SK-N-SH treated with all-trans-retinoic acid at 6 μM for 48 hours (cell line): ENCODE measurements at regions not wholly inside any gene's neighbourhood (a gene's known extent, or its start where the extent isn't known, plus 50 kb on each side); places are given as distances from the start of the nearest gene placed in this dataset.

Experiments used
- ATAC-seq: fragments of 200-7000 bp; cut with Tn5 transposase; 3 replicates; pipeline ENCODE4 v1.9.1; 2020; ENCODE audit warnings: mild to moderate bottlenecking, moderate library complexity
- ARNTL ChIP-seq: fragments of 450-650 bp; formaldehyde crosslinking; IDR thresholded peaks from 2 replicates; pipeline ENCODE4 v1.5.0; 2020; ENCODE audit warnings: low read depth, mild to moderate bottlenecking, moderate library complexity, borderline replicate concordance
- BACH2 ChIP-seq: fragments of 250-450 bp; sonication (Bioruptor Pico); IDR thresholded peaks from 2 replicates; pipeline ENCODE4 v1.9.0; 2021; ENCODE audit warnings: mild to moderate bottlenecking, borderline replicate concordance
- CREB5 ChIP-seq: fragments of 250-450 bp; sonication (Bioruptor Pico); IDR thresholded peaks from 2 replicates; pipeline ENCODE4 v1.5.1; 2020; ENCODE audit warnings: low read depth, mild to moderate bottlenecking, moderate library complexity
- CSDC2 ChIP-seq: fragments of 250-450 bp; sonication (Bioruptor Pico); IDR thresholded peaks from 2 replicates; pipeline ENCODE4 v1.5.0; 2020; ENCODE audit warnings: mild to moderate bottlenecking, moderate library complexity
- CSRNP3 ChIP-seq: fragments of 250-450 bp; sonication (Bioruptor Pico); IDR thresholded peaks from 2 replicates; pipeline ENCODE4 v1.5.1; 2021; ENCODE audit warnings: mild to moderate bottlenecking, moderate library complexity
- GLIS3 ChIP-seq: fragments of 250-450 bp; sonication (Bioruptor Pico); IDR thresholded peaks from 2 replicates; pipeline ENCODE4 v1.5.0; 2020; ENCODE audit warnings: mild to moderate bottlenecking, moderate library complexity
- ISL1 ChIP-seq: fragments of 250-450 bp; sonication (Bioruptor Pico); IDR thresholded peaks from 2 replicates; pipeline ENCODE4 v2.1.2; 2022; ENCODE audit warnings: mild to moderate bottlenecking, moderate library complexity
- OSR1 ChIP-seq: fragments of 250-450 bp; sonication (Bioruptor Pico); IDR thresholded peaks from 2 replicates; pipeline ENCODE4 v1.8.0; 2022; ENCODE audit warnings: moderate library complexity, mild to moderate bottlenecking, inconsistent platforms
- PATZ1 ChIP-seq: fragments of 250-450 bp; sonication (Bioruptor Pico); IDR thresholded peaks from 2 replicates; pipeline ENCODE4 v1.8.0; 2020; ENCODE audit warnings: mild to moderate bottlenecking, moderate library complexity, borderline replicate concordance
- POU6F1 ChIP-seq: fragments of 250-450 bp; sonication (Bioruptor Pico); IDR thresholded peaks from 2 replicates; pipeline ENCODE4 v1.8.0; 2021; ENCODE audit warnings: low read depth, mild to moderate bottlenecking, moderate library complexity, borderline replicate concordance
- PPARA ChIP-seq: fragments of 250-450 bp; sonication (Bioruptor Pico); IDR thresholded peaks from 2 replicates; pipeline ENCODE4 v1.5.0; 2020; ENCODE audit warnings: mild to moderate bottlenecking, borderline replicate concordance
- RARB ChIP-seq: fragments of 250-450 bp; sonication (Bioruptor Pico); IDR thresholded peaks from 2 replicates; pipeline ENCODE4 v1.8.0; 2021; ENCODE audit warnings: mild to moderate bottlenecking, moderate library complexity
- SNAI2 ChIP-seq: fragments of 250-450 bp; sonication (Bioruptor Pico); IDR thresholded peaks from 2 replicates; pipeline ENCODE4 v1.5.0; 2020; ENCODE audit warnings: mild to moderate bottlenecking, moderate library complexity
- TCF4 ChIP-seq: fragments of 250-450 bp; sonication (Bioruptor Pico); IDR thresholded peaks from 2 replicates; pipeline ENCODE4 v1.8.0; 2021; ENCODE audit warnings: mild to moderate bottlenecking, moderate library complexity, borderline replicate concordance
- TOX ChIP-seq: fragments of 250-450 bp; sonication (Bioruptor Pico); IDR thresholded peaks from 2 replicates; pipeline ENCODE4 v1.8.0; 2021; ENCODE audit warnings: mild to moderate bottlenecking, moderate library complexity, borderline replicate concordance
- TSHZ2 ChIP-seq: fragments of 250-450 bp; sonication (Bioruptor Pico); IDR thresholded peaks from 2 replicates; pipeline ENCODE4 v1.5.0; 2020; ENCODE audit warnings: mild to moderate bottlenecking, moderate library complexity
- ZFP3 ChIP-seq: fragments of 250-450 bp; sonication (Bioruptor Pico); IDR thresholded peaks from 2 replicates; pipeline ENCODE4 v1.5.0; 2020; ENCODE audit warnings: mild to moderate bottlenecking, moderate library complexity
- ZNF565 ChIP-seq: fragments of 450-650 bp; formaldehyde crosslinking; conservative IDR thresholded peaks from 2 replicates; pipeline ENCODE4 v1.5.0; 2020; ENCODE audit warnings: low read depth, mild to moderate bottlenecking, moderate library complexity
- ZNF70 ChIP-seq: fragments of 450-650 bp; formaldehyde crosslinking; IDR thresholded peaks from 2 replicates; pipeline ENCODE4 v1.5.0; 2020; ENCODE audit warnings: mild to moderate bottlenecking, moderate library complexity
- ZNF8 ChIP-seq: fragments of 450-650 bp; formaldehyde crosslinking; IDR thresholded peaks from 2 replicates; pipeline ENCODE4 v1.5.0; 2020; ENCODE audit warnings: mild to moderate bottlenecking, moderate library complexity

GRCh38 chr1:70528590-70529333, 117.7 kb downstream of the CTH start:
- TF ChIP-seq POU6F1 (no peak), PPARA (CRISPR knock-in tag) (no peak), TOX (CRISPR knock-in tag) (no peak), TSHZ2 (CRISPR knock-in tag) (no peak), CREB5 (CRISPR knock-in tag) (no peak), ISL1 (CRISPR knock-in tag) (no peak), CSDC2 (no peak), OSR1 (CRISPR knock-in tag) (no peak), SNAI2 (no peak), ZNF565 (CRISPR knock-in tag) (no peak), ZNF8 (CRISPR knock-in tag) (no peak), RARB (no peak), CSRNP3 (CRISPR knock-in tag) (no peak), ZFP3 (CRISPR knock-in tag) (no peak), TCF4 (CRISPR knock-in tag) (no peak)
- peak; percentile 99 for ATAC-seq

GRCh38 chr1:70536708-70537366, 125.8 kb downstream of the CTH start:
- TF ChIP-seq CREB5 (CRISPR knock-in tag) = no peak
- TF ChIP-seq TCF4 (CRISPR knock-in tag) = no peak
- no peak for TF ChIP-seq ZNF70 (CRISPR knock-in tag)
- no peak for TF ChIP-seq SNAI2
- TF ChIP-seq PATZ1 (CRISPR knock-in tag) = no peak
- no peak for TF ChIP-seq POU6F1
- TF ChIP-seq BACH2 = no peak
- TF ChIP-seq ZFP3 (CRISPR knock-in tag) = no peak
- TF ChIP-seq TOX (CRISPR knock-in tag) = peak; percentile 19; the same call in 1 of the 2 replicates
- peak; percentile 78 for TF ChIP-seq ISL1 (CRISPR knock-in tag)
- no peak for TF ChIP-seq RARB
- no peak for TF ChIP-seq GLIS3 (CRISPR knock-in tag)
- TF ChIP-seq ZNF565 (CRISPR knock-in tag) = no peak
- no peak for TF ChIP-seq OSR1 (CRISPR knock-in tag)
- TF ChIP-seq CSRNP3 (CRISPR knock-in tag) = no peak
- no peak for TF ChIP-seq ARNTL (CRISPR knock-in tag)
- peak; percentile 87 for ATAC-seq
